ENCODE measurements at regions not wholly inside any gene's neighbourhood (a gene's known extent, or its start where the extent isn't known, plus 50 kb on each side); places are given as distances from the start of the nearest gene placed in this dataset.
"Not testable (repeated sequence)": the region's sequence is repeated elsewhere in the genome, so short reads cannot be mapped to it uniquely, and the experiment has no call there.

- no peaks in the 10 kb centered on the region for H3F3A ChIP-seq (ENCODE audit: control insufficient read depth, insufficient read depth)
- H3K36me3 ChIP-seq (ENCODE audit: control insufficient read depth, low read length) = no peaks in the 10 kb centered on the region
- no peaks in the 10 kb centered on the region for H3K9me2 ChIP-seq (replicated peaks; ENCODE audit: control insufficient read depth, low read length)
- H3K4me3 ChIP-seq (ENCODE audit: low read length) = no peak overlapping the region
- no peaks in the 10 kb centered on the region for H4K20me1 ChIP-seq (ENCODE audit: control insufficient read depth, insufficient read depth, low read depth, low read length)
- H3K4me1 ChIP-seq (ENCODE audit: control insufficient read depth, low read length) = no peaks in the 10 kb centered on the region
- H3K4me2 ChIP-seq (ENCODE audit: low read length) = no peak overlapping the region
- no peak overlapping the region for H3K27ac ChIP-seq (ENCODE audit: low read depth, low read length)
- TF ChIP-seq EZH2phosphoT487 (IDR thresholded peaks at IDR 0.05; ENCODE audit: borderline replicate concordance, low read length) (no peak), CTCF (IDR thresholded peaks at IDR 0.05; ENCODE audit: low read depth, low read length, poor library complexity, severe bottlenecking) (no peak)
- H3K9me3 ChIP-seq (ENCODE audit: control insufficient read depth, insufficient read depth, low read length) = no peaks in the 10 kb centered on the region
- no peaks in the 10 kb centered on the region for H3K27me3 ChIP-seq (ENCODE audit: control insufficient read depth, low read length)
- no peaks in the 10 kb centered on the region for H3K79me2 ChIP-seq (ENCODE audit: control insufficient read depth, low read length)
Observed at GRCh38 chr12:58009405-58010195, 68.2 kb downstream of the ATP23 start.

- H3F3A ChIP-seq (ENCODE audit: control insufficient read depth, insufficient read depth) = no peaks in the 10 kb centered on the region
- H3K9me3 ChIP-seq (ENCODE audit: control insufficient read depth, insufficient read depth, low read length) = no peaks in the 10 kb centered on the region
- no peaks in the 10 kb centered on the region for H3K9me2 ChIP-seq (replicated peaks; ENCODE audit: control insufficient read depth, low read length)
- H3K36me3 ChIP-seq (ENCODE audit: control insufficient read depth, low read length) = no peaks in the 10 kb centered on the region
- H4K20me1 ChIP-seq (ENCODE audit: control insufficient read depth, insufficient read depth, low read depth, low read length) = no peaks in the 10 kb centered on the region
- H3K4me1 ChIP-seq (ENCODE audit: control insufficient read depth, low read length) = no peaks in the 10 kb centered on the region
- no peak overlapping the region for H3K4me3 ChIP-seq (ENCODE audit: low read length)
- H3K4me2 ChIP-seq (ENCODE audit: low read length) = no peak overlapping the region
- H3K27ac ChIP-seq (ENCODE audit: low read depth, low read length) = no peak overlapping the region
- H3K27me3 ChIP-seq (ENCODE audit: control insufficient read depth, low read length) = no peaks in the 10 kb centered on the region
- H3K79me2 ChIP-seq (ENCODE audit: control insufficient read depth, low read length) = no peaks in the 10 kb centered on the region
- no peak for TF ChIP-seq CTCF (IDR thresholded peaks at IDR 0.05; ENCODE audit: low read depth, low read length, poor library complexity, severe bottlenecking)
- TF ChIP-seq EZH2phosphoT487 (IDR thresholded peaks at IDR 0.05; ENCODE audit: borderline replicate concordance, low read length) = no peak
Observed at GRCh38 chr12:58011676-58012075, 70.3 kb downstream of the ATP23 start.

GRCh38 chr12:58022379-58023020, 81.1 kb downstream of the ATP23 start:
- not testable (repeated sequence) for H3K4me1 ChIP-seq (ENCODE audit: control insufficient read depth, low read length); H3K27me3 ChIP-seq (ENCODE audit: control insufficient read depth, low read length); H4K20me1 ChIP-seq (ENCODE audit: control insufficient read depth, insufficient read depth, low read depth, low read length); H3F3A ChIP-seq (ENCODE audit: control insufficient read depth, insufficient read depth); H3K9me3 ChIP-seq (ENCODE audit: control insufficient read depth, insufficient read depth, low read length); H3K4me2 ChIP-seq (ENCODE audit: low read length); H3K9me2 ChIP-seq (replicated peaks; ENCODE audit: control insufficient read depth, low read length); H3K4me3 ChIP-seq (ENCODE audit: low read length); H3K36me3 ChIP-seq (ENCODE audit: control insufficient read depth, low read length); H3K27ac ChIP-seq (ENCODE audit: low read depth, low read length); H3K79me2 ChIP-seq (ENCODE audit: control insufficient read depth, low read length)

- Histone ChIP-seq H3K36me3 (ENCODE audit: control insufficient read depth, low read length) (no peaks in the 10 kb centered on the region), H3K4me1 (ENCODE audit: control insufficient read depth, low read length) (no peaks in the 10 kb centered on the region), H3K27ac (ENCODE audit: low read depth, low read length) (no peak overlapping the region), H3K4me2 (ENCODE audit: low read length) (no peak overlapping the region), H3F3A (ENCODE audit: control insufficient read depth, insufficient read depth) (no peaks in the 10 kb centered on the region), H3K79me2 (ENCODE audit: control insufficient read depth, low read length) (no peaks in the 10 kb centered on the region), H3K4me3 (ENCODE audit: low read length) (no peak overlapping the region), H3K9me3 (ENCODE audit: control insufficient read depth, insufficient read depth, low read length) (no peaks in the 10 kb centered on the region), H3K9me2 (replicated peaks; ENCODE audit: control insufficient read depth, low read length) (no peaks in the 10 kb centered on the region), H3K27me3 (ENCODE audit: control insufficient read depth, low read length) (peaks cover 7% of the 10 kb centered on the region; the same call in 1 of the 2 replicates), H4K20me1 (ENCODE audit: control insufficient read depth, insufficient read depth, low read depth, low read length) (no peaks in the 10 kb centered on the region)
- TF ChIP-seq EZH2phosphoT487 (IDR thresholded peaks at IDR 0.05; ENCODE audit: borderline replicate concordance, low read length) (no peak), CTCF (IDR thresholded peaks at IDR 0.05; ENCODE audit: low read depth, low read length, poor library complexity, severe bottlenecking) (no peak)
Observed at GRCh38 chr12:58025431-58025830, 84.1 kb downstream of the ATP23 start.

Measured in DOHH2 (cell line).